Chondrocyte (in vitro differentiated cells): ENCODE measurements at regions not wholly inside any gene's neighbourhood (a gene's known extent, or its start where the extent isn't known, plus 50 kb on each side); places are given as distances from the start of the nearest gene placed in this dataset.

Source experiments
- DNase-seq: peaks from one replicate; pipeline ENCODE4 v3.0.0; 2021; ENCODE audit warnings: mixed read lengths, low spot score
- H3K27ac Mint-ChIP-seq: one replicate; pipeline ENCODE4 v1.8.0; 2021; ENCODE audit warnings: mild to moderate bottlenecking, moderate library complexity, mixed read lengths; ENCODE audit not compliant: unreplicated experiment
- H3K27me3 Mint-ChIP-seq: 2 replicates; pipeline ENCODE4 v1.8.0; 2021; ENCODE audit warnings: low read depth, mixed read lengths
- H3K36me3 Mint-ChIP-seq: 2 replicates; pipeline ENCODE4 v1.8.0; 2021; ENCODE audit warnings: low read depth, mixed read lengths
- H3K4me1 Mint-ChIP-seq: 2 replicates; pipeline ENCODE4 v1.8.0; 2021; ENCODE audit warnings: low read depth, mild to moderate bottlenecking, mixed read lengths
- H3K4me3 Mint-ChIP-seq: one replicate; pipeline ENCODE4 v1.8.0; 2021; ENCODE audit warnings: mild to moderate bottlenecking, moderate library complexity, mixed read lengths; ENCODE audit not compliant: unreplicated experiment
- H3K9me3 Mint-ChIP-seq: 2 replicates; pipeline ENCODE4 v1.8.0; 2021; ENCODE audit warnings: low read depth, mixed read lengths
- CTCF ChIP-seq: fragments of 200-600 bp; sonication (generic); IDR thresholded peaks from 2 replicates; pipeline ENCODE4 v1.5.0; 2021; ENCODE audit warnings: antibody characterized with exemption, mild to moderate bottlenecking, moderate library complexity

- Mint-ChIP-seq H3K36me3 (peaks cover 2% of the 10 kb centered on the region), H3K9me3 (peaks cover 8% of the 10 kb centered on the region), H3K27ac (no peak overlapping the region), H3K4me3 (no peak overlapping the region), H3K27me3 (no peaks in the 10 kb centered on the region), H3K4me1 (peaks cover 13% of the 10 kb centered on the region)
- no peak for TF ChIP-seq CTCF
- DNase-seq = no peak
Measured at GRCh38 chr2:150109028-150109427, 378.4 kb downstream of the RND3 start.

- no peak for TF ChIP-seq CTCF
- Mint-ChIP-seq H3K4me3 (no peak overlapping the region), H3K36me3 (peaks cover 2% of the 10 kb centered on the region), H3K4me1 (peaks cover 13% of the 10 kb centered on the region), H3K9me3 (peaks cover 8% of the 10 kb centered on the region), H3K27ac (no peak overlapping the region), H3K27me3 (no peaks in the 10 kb centered on the region)
- DNase-seq = no peak
Measured at GRCh38 chr2:150107816-150108215, 379.7 kb downstream of the RND3 start.

- Mint-ChIP-seq H3K9me3 (peaks cover 8% of the 10 kb centered on the region), H3K4me3 (no peak overlapping the region), H3K27ac (no peak overlapping the region), H3K36me3 (peaks cover 2% of the 10 kb centered on the region), H3K27me3 (no peaks in the 10 kb centered on the region), H3K4me1 (peaks cover 13% of the 10 kb centered on the region)
- DNase-seq = no peak
- no peak for TF ChIP-seq CTCF
Measured at GRCh38 chr2:150107170-150107569, 380.3 kb downstream of the RND3 start.

GRCh38 chr2:150101947-150102346 lies 385.5 kb downstream of the RND3 start:
- no peak for DNase-seq

GRCh38 chr2:150100834-150101233 lies 386.6 kb downstream of the RND3 start:
- peaks cover 4% of the 10 kb centered on the region for H3K9me3 Mint-ChIP-seq
- no peak for TF ChIP-seq CTCF

More at GRCh38 chr2:150101947-150102346, 385.5 kb downstream of the RND3 start:
- Mint-ChIP-seq H3K27ac (no peak overlapping the region), H3K4me3 (no peak overlapping the region), H3K4me1 (peaks cover 12% of the 10 kb centered on the region), H3K36me3 (peaks cover 2% of the 10 kb centered on the region), H3K9me3 (peaks cover 8% of the 10 kb centered on the region), H3K27me3 (no peaks in the 10 kb centered on the region)
- TF ChIP-seq CTCF = no peak

More at GRCh38 chr2:150100834-150101233, 386.6 kb downstream of the RND3 start:
- no peaks in the 10 kb centered on the region for H3K27me3 Mint-ChIP-seq
- H3K27ac Mint-ChIP-seq = no peak overlapping the region
- H3K4me3 Mint-ChIP-seq = no peak overlapping the region
- no peak for DNase-seq
- H3K4me1 Mint-ChIP-seq = peaks cover 12% of the 10 kb centered on the region
- H3K36me3 Mint-ChIP-seq = no peaks in the 10 kb centered on the region
